ENCODE measurements at regions not wholly inside any gene's neighbourhood (a gene's known extent, or its start where the extent isn't known, plus 50 kb on each side); places are given as distances from the start of the nearest gene placed in this dataset.

DNA sequence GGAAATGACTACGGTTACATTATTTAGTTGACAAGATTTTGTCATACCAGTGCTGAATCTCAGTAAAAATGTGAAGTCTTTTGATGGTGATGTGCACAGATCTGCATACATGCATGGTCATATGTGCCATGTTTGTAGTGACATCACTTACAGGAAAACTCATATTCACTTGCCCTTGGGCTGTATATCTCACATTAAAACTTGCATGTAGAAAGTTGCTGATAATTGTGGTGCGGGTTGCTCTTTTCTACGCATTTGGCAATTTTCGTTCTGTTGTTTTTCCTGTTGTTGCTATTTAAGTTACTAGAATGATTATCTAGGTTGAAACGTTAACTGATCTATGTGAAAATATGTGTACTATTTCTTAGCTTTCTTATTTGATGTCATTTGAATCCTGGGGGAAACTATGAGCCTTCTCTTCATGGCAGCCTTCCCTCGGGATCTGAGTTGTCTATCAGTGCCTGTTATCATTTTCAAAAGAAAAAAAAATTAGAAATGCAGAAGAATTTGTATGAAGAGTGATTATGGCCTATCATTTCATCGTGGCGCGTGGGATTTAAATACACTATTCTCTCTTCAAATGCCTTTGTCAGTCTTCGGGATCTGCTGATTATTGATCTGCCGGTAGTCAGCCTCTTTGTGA, 296.6 kb downstream of the TMX3 start:
- Histone ChIP-seq H3K4me1 (ENCODE audit: control insufficient read depth, insufficient read depth, low read length) (no peaks in the 10 kb centered on the region), H3K36me3 (ENCODE audit: control insufficient read depth, insufficient read depth, low read length) (no peaks in the 10 kb centered on the region), H3K27ac (ENCODE audit: low read length) (no peak overlapping the region), H3K27me3 (ENCODE audit: control insufficient read depth, insufficient read depth, low read length) (no peaks in the 10 kb centered on the region), H3K9me3 (ENCODE audit: control insufficient read depth, low read depth, low read length) (no peaks in the 10 kb centered on the region), H3K4me3 (ENCODE audit: low read length) (no peak overlapping the region)
- WGBS (ENCODE audit: insufficient coverage, low lambda C conversion rate) = 72% methylated on average over 2 of the region's 11 CpGs
- no peak for DNase-seq

DNA sequence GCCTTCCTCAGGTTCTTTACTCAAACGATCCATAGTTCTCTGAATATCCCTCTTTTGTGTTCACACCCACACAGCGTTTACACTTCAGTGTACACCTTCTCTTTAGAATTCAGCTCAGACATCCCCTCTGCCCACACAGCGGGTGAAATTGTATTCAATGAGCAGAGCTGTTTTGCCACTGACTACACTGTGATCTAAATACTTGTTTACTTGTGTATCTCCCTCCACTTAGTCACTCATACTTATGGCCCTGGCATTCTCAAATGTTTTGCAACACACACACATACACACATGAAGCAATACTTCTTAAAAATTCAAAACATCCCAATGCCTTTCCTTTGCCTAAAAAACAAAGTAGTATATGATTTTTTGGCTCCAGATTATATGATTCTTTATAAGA, 297.1 kb downstream of the TMX3 start:
- H3K27me3 ChIP-seq (ENCODE audit: control insufficient read depth, insufficient read depth, low read length) = no peaks in the 10 kb centered on the region
- H3K27ac ChIP-seq (ENCODE audit: low read length) = no peak overlapping the region
- DNase-seq = no peak
- H3K4me3 ChIP-seq (ENCODE audit: low read length) = no peak overlapping the region
- H3K9me3 ChIP-seq (ENCODE audit: control insufficient read depth, low read depth, low read length) = no peaks in the 10 kb centered on the region
- H3K36me3 ChIP-seq (ENCODE audit: control insufficient read depth, insufficient read depth, low read length) = no peaks in the 10 kb centered on the region
- 60% methylated on average over 2 of the region's 3 CpGs for WGBS (ENCODE audit: insufficient coverage, low lambda C conversion rate)
- no peaks in the 10 kb centered on the region for H3K4me1 ChIP-seq (ENCODE audit: control insufficient read depth, insufficient read depth, low read length)

DNA sequence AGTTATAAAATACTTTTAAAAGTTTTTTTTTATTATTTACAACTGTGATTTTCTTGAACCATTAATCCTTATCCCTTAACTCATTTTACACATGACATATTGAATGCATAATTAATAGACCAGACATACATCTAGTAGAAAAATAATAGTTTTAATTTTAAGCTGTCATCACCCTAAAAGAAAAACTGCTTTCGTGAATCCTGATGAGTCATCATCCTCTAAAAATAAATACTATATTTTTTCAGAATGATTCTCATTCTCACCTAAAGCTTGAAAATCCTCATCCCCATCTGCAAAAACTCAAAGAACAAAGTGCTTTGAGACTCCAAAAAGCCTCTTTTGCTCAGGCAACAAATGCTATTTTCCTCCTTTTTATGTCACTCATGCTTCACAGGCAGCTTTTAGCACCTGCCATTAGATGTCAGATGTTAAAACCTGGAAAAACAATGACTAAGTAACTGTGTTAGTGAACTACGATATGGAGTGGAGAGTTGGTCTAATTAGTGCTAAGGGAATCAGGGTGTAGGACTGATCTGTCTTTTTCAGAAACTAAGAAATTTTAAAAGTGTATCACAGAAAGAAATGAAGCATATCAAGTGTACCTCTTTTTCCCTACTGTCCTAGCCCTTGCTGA, 297.6 kb downstream of the TMX3 start:
- H3K9me3 ChIP-seq (ENCODE audit: control insufficient read depth, low read depth, low read length) = no peaks in the 10 kb centered on the region
- H3K4me3 ChIP-seq (ENCODE audit: low read length) = no peak overlapping the region
- H3K4me1 ChIP-seq (ENCODE audit: control insufficient read depth, insufficient read depth, low read length) = no peaks in the 10 kb centered on the region
- 17% methylated on average over 1 of the region's 2 CpGs for WGBS (ENCODE audit: insufficient coverage, low lambda C conversion rate)
- no peaks in the 10 kb centered on the region for H3K27me3 ChIP-seq (ENCODE audit: control insufficient read depth, insufficient read depth, low read length)
- no peak for DNase-seq
- H3K36me3 ChIP-seq (ENCODE audit: control insufficient read depth, insufficient read depth, low read length) = no peaks in the 10 kb centered on the region
- H3K27ac ChIP-seq (ENCODE audit: low read length) = no peak overlapping the region

DNA sequence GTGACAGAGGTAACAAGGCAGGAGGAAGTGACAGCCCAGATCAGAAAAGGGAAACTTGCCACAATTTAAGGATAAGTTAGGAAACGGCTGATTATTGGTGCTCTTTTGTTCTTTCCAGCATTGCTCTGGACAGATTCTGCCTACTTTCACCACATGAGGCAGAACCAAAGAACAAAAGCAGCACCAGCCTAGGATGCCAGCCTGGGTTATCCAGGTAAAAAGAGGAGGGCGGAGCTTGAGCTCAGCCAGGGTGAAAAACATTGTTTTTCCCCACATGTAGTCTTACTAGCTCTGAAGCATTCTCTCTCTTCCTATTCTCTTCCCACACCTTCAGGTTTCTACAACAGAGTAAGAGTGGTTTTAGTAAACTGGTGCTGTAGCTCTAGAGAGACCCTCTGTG, 300.5 kb downstream of the TMX3 start:
- no peaks in the 10 kb centered on the region for H3K27me3 ChIP-seq (ENCODE audit: control insufficient read depth, insufficient read depth, low read length)
- H3K4me1 ChIP-seq (ENCODE audit: control insufficient read depth, insufficient read depth, low read length) = no peaks in the 10 kb centered on the region
- no peaks in the 10 kb centered on the region for H3K36me3 ChIP-seq (ENCODE audit: control insufficient read depth, insufficient read depth, low read length)
- H3K27ac ChIP-seq (ENCODE audit: low read length) = no peak overlapping the region
- H3K9me3 ChIP-seq (ENCODE audit: control insufficient read depth, low read depth, low read length) = no peaks in the 10 kb centered on the region
- no CpG with 5 or more reads among the region's 2 CpGs for WGBS (ENCODE audit: insufficient coverage, low lambda C conversion rate)
- H3K4me3 ChIP-seq (ENCODE audit: low read length) = no peak overlapping the region
- no peak for DNase-seq

DNA sequence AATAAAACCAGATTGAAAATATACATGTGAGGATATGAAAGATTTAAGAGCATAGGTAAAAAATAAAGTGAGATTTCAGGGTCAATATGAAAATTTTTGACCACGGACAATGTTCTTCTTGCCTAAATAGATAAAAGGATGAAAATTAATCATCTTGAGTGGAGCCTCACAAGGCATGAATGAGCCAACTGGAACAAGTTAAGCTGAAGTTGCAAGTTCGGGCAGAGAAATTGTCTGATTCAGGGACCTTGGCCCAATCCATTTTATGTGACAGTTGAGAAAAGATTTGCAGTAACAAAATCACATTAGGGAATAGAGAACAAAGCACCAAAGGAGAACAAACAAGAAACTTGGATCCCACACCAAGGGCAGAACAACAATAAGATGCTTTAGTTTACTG, 305.3 kb downstream of the TMX3 start:
- Histone ChIP-seq H3K4me1 (ENCODE audit: control insufficient read depth, insufficient read depth, low read length) (no peaks in the 10 kb centered on the region), H3K4me3 (ENCODE audit: low read length) (no peak overlapping the region), H3K27ac (ENCODE audit: low read length) (no peak overlapping the region), H3K9me3 (ENCODE audit: control insufficient read depth, low read depth, low read length) (no peaks in the 10 kb centered on the region), H3K36me3 (ENCODE audit: control insufficient read depth, insufficient read depth, low read length) (no peaks in the 10 kb centered on the region), H3K27me3 (ENCODE audit: control insufficient read depth, insufficient read depth, low read length) (no peaks in the 10 kb centered on the region)
- no peak for DNase-seq
- no CpG with 5 or more reads among the region's 2 CpGs for WGBS (ENCODE audit: insufficient coverage, low lambda C conversion rate)

GRCh38 chr18:68406761-68407160, 308.1 kb downstream of the TMX3 start:
- H3K27ac ChIP-seq (ENCODE audit: low read length) = no peak overlapping the region
- H3K9me3 ChIP-seq (ENCODE audit: control insufficient read depth, low read depth, low read length) = no peaks in the 10 kb centered on the region
- no peaks in the 10 kb centered on the region for H3K4me1 ChIP-seq (ENCODE audit: control insufficient read depth, insufficient read depth, low read length)
- H3K4me3 ChIP-seq (ENCODE audit: low read length) = no peak overlapping the region
- WGBS (ENCODE audit: insufficient coverage, low lambda C conversion rate) = 68% methylated on average over 3 of the region's 4 CpGs
- H3K27me3 ChIP-seq (ENCODE audit: control insufficient read depth, insufficient read depth, low read length) = no peaks in the 10 kb centered on the region
- no peak for DNase-seq
- H3K36me3 ChIP-seq (ENCODE audit: control insufficient read depth, insufficient read depth, low read length) = no peaks in the 10 kb centered on the region

DNA sequence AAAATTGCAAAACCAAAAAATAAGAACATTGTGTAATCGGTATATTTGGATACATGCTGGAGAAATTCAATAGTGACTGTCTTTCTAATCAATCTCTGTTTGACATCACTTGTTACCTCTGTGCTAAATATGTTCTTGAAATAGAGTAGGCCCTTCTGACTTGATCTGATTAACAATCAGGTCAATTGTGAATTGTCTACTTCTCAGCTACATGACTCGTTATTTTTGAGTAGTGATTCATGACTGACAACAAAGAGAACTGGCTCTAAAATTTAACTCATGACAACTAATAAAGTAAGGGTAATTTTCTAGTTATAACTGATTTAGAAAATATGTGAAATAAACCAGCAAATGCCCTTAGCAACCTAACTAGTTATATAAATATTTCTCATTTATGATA, 312.1 kb downstream of the TMX3 start:
- no peak for DNase-seq
- Histone ChIP-seq H3K27me3 (ENCODE audit: control insufficient read depth, insufficient read depth, low read length) (no peaks in the 10 kb centered on the region), H3K27ac (ENCODE audit: low read length) (no peak overlapping the region), H3K36me3 (ENCODE audit: control insufficient read depth, insufficient read depth, low read length) (no peaks in the 10 kb centered on the region), H3K4me1 (ENCODE audit: control insufficient read depth, insufficient read depth, low read length) (no peaks in the 10 kb centered on the region), H3K4me3 (ENCODE audit: low read length) (no peak overlapping the region), H3K9me3 (ENCODE audit: control insufficient read depth, low read depth, low read length) (no peaks in the 10 kb centered on the region)
- no CpG with 5 or more reads among the region's 2 CpGs for WGBS (ENCODE audit: insufficient coverage, low lambda C conversion rate)

GRCh38 chr18:68400889-68401288, 314.0 kb downstream of the TMX3 start:
- Histone ChIP-seq H3K4me1 (ENCODE audit: control insufficient read depth, insufficient read depth, low read length) (no peaks in the 10 kb centered on the region), H3K27ac (ENCODE audit: low read length) (no peak overlapping the region), H3K27me3 (ENCODE audit: control insufficient read depth, insufficient read depth, low read length) (no peaks in the 10 kb centered on the region), H3K4me3 (ENCODE audit: low read length) (no peak overlapping the region), H3K36me3 (ENCODE audit: control insufficient read depth, insufficient read depth, low read length) (no peaks in the 10 kb centered on the region), H3K9me3 (ENCODE audit: control insufficient read depth, low read depth, low read length) (no peaks in the 10 kb centered on the region)
- no peak for DNase-seq
- WGBS (ENCODE audit: insufficient coverage, low lambda C conversion rate) = 100% methylated on average over 2 of the region's 3 CpGs

GRCh38 chr18:68399721-68400120, 315.2 kb downstream of the TMX3 start:
- no peaks in the 10 kb centered on the region for H3K27me3 ChIP-seq (ENCODE audit: control insufficient read depth, insufficient read depth, low read length)
- H3K36me3 ChIP-seq (ENCODE audit: control insufficient read depth, insufficient read depth, low read length) = no peaks in the 10 kb centered on the region
- H3K27ac ChIP-seq (ENCODE audit: low read length) = no peak overlapping the region
- H3K4me1 ChIP-seq (ENCODE audit: control insufficient read depth, insufficient read depth, low read length) = no peaks in the 10 kb centered on the region
- no peak for DNase-seq
- H3K4me3 ChIP-seq (ENCODE audit: low read length) = no peak overlapping the region
- no peaks in the 10 kb centered on the region for H3K9me3 ChIP-seq (ENCODE audit: control insufficient read depth, low read depth, low read length)
- WGBS (ENCODE audit: insufficient coverage, low lambda C conversion rate) = no CpG with 5 or more reads among the region's 2 CpGs

DNA sequence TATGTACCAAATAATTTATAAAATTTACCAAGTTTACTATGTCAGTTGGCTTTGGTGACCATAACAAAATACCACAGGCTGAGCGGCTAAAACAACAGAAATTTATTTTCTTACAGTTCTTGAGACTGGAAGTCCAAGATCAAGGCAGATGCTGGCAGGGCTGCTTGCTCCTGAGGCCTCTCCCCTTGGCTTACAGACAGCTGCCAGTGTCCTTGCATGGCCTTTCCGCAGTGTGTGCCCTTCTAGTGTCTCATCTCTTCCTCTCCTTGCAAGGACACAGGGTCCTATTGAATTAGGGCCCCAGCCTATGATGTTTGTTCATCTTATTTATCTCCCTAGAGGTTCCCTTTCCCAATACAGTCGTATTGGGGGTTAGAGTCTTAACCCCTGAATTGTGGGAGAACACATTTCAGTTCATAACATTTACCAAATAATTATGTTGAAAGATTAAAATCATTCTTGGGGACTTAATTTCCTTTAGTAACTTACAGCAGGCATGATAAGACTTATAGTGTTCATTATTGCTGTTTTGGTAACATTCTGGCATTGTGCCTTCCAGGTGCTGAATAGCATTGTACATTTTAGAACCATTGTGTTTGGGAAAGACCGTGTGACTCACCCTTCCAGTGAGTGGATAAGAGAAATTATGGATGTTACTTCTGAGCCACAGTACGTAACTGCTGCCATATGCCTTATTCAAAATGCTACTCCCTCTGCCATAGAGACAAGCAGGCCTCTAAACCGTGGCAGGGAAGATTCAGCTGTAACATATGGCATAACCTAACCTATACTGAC, 317.5 kb downstream of the TMX3 start:
- H3K4me1 ChIP-seq (ENCODE audit: control insufficient read depth, insufficient read depth, low read length) = no peaks in the 10 kb centered on the region
- no peaks in the 10 kb centered on the region for H3K27me3 ChIP-seq (ENCODE audit: control insufficient read depth, insufficient read depth, low read length)
- H3K36me3 ChIP-seq (ENCODE audit: control insufficient read depth, insufficient read depth, low read length) = no peaks in the 10 kb centered on the region
- H3K4me3 ChIP-seq (ENCODE audit: low read length) = no peak overlapping the region
- H3K9me3 ChIP-seq (ENCODE audit: control insufficient read depth, low read depth, low read length) = no peaks in the 10 kb centered on the region
- DNase-seq = no peak
- 100% methylated on average over 1 of the region's 6 CpGs for WGBS (ENCODE audit: insufficient coverage, low lambda C conversion rate)
- H3K27ac ChIP-seq (ENCODE audit: low read length) = no peak overlapping the region
